HG03066 (cell line): ENCODE measurements at regions not wholly inside any gene's neighbourhood (a gene's known extent, or its start where the extent isn't known, plus 50 kb on each side); places are given as distances from the start of the nearest gene placed in this dataset.
A peak's percentile ranks its signal among the peaks of the same experiment; 100 is the strongest.

ENCODE experiments used
- ATAC-seq: cut with Tn5 transposase; IDR thresholded peaks from one replicate; pipeline ENCODE4 v1.9.1; 2021; ENCODE audit warnings: low read depth; ENCODE audit not compliant: unreplicated experiment

DNA sequence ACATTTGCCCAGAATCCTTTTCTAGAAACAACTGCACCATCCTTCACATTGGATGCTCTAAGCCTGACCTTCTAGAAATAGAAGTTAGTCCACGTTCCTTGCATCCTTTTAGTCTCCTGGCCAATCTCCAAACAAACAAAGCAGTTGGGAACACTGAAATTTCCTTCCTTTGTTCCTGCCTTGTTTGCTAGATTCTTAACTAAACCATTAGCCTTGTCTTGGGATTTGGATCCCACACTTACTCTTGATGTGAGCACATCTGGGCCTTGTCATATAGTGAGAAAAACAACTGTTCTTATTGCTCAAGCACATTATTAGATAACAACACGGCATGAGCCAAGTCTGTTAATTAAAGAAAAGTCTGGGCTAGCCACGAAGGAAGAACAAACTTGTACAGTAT is 319.3 kb upstream of the GHITM start:
- ATAC-seq, result no peak

- no peak for ATAC-seq
Observed at GRCh38 chr10:83824099-83824498, 315.2 kb upstream of the GHITM start.

DNA sequence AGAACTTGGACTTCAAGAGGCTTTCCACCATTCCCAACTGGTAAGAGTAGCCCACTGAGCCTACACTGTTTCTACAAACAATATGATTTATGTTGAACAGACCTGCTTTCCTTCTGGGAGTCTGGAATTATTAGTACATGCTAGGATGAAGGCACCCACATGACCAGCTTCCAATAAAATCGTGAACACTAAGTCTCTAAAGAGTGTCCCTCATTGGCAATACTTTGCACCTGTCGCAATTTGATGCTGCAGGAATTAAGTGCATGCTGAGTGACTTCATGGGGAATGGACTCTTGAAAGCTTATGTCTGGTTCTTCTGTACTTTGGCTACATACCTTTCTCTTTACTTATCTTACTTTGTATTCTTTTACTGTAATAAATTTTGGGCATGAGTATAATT is 305.2 kb upstream of the GHITM start:
- ATAC-seq, result no peak

GRCh38 chr10:83835945-83836745 is 303.2 kb upstream of the GHITM start:
- ATAC-seq, result no peak

GRCh38 chr10:83848677-83849076 is 290.6 kb upstream of the GHITM start:
- no peak for ATAC-seq

DNA sequence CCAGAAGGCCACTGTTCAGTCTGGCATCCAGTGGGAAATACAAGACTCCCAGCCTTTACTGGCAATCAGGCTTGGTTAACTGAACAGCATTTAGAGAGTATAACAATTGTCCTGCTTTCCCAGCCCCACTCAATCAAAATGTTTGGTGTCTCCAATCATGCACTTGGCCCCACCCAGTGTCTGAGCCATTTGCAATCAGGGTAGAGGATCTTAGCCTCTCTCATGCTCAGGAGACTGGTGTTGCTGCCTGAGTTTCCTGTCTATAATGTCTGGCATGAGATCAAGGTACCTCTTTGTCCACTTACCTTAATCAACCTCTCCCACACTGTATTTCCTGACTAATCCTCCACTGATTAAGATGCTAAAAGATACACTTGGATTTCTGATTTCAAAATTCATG is 290.2 kb upstream of the GHITM start:
- no peak for ATAC-seq

- ATAC-seq, result no peak
Observed at GRCh38 chr10:83852146-83852545, 287.2 kb upstream of the GHITM start.

DNA sequence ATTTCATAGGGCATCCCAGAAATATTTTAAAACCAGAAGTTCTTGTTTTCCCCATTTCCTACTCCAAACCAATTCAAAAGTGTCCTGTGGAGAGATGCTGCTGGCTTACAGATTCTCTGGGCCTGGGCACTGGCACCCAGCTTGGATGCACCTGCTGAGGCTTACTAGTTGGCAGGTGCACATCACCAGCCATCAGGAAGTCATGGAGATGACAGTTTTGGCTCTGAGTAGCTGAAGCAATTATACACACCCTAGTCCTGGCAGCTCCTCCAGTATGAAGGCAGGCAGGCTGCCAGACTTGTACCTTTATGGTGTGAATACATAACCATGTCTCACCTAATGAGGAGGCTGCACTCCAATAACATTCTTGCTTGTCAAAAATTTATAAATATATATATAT is 276.6 kb upstream of the GHITM start:
- no peak for ATAC-seq

DNA sequence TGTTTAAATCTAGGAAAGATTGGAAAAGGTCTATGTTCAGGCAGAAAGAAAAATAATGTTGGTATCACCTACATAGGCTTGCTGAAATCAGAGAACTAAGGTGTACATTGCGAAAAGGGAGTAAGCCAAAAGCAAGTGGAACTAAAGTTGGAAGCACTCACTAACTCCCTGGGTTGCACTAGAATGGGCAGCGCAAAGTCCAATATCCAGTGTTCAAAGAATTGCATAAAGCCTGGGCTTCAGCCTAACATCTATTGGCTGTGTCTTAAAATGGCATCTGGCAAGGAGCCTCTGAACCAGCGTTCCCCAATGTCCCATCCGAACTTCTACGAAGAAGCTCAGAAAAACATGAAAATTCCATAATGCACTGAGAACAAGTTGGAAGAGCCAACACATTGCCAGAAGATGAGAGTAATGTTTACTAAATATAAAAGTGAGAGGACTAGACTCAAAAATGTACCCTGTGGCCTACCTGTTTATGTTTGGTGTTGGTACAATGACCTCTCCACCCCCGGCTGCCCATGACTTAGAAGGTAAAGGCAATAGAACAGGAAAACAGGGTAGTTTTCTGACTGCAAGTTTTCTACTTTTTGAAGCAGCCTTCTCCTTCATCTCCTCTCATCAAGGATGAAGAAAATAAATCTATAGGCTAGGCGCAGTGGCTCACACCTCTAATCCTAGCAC is 275.9 kb upstream of the GHITM start:
- no peak for ATAC-seq

GRCh38 chr10:83869898-83870297 is 269.4 kb upstream of the GHITM start:
- ATAC-seq, result no peak

DNA sequence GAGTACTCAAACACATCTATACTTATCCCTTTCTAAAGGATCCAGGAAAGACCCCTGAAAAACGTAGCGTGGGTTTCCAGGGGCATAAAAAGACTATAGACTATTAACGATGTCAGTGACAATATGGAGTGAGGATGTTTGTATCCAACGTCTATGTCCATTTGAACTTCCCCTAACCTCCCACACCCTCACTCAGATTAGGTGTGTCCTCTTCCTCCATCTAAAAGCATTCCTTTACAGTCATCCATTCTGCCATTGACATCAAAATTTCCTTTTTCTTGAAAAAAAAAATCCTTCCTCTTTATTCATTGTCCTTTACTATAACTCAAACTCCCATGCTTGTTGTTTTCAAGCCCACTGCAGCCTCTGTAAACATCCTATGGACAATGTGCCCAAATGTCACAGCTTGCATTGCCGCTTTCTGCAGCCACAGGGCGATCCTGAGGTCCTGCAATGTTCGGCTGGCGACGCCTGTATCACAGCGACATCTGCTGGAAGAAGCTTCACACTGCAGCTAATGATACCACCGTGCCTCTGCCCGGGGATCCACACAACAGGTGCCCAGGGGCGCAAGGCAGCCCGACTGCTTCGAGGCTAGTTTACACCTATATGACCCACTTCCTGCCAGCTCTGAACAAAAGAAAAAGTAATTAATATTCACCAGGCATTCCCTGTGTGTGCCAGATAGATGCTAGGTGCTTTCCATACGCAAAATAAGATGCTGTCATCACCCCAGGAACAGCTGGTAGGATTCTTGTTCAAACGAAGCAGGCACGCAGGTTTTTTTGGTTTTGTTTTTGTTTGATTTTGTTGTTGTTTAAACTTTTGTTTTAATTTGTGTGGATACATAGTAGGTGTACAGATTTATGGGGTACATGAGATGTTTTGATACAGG is 267.9 kb upstream of the GHITM start:
- ATAC-seq, result peak; percentile 98

DNA sequence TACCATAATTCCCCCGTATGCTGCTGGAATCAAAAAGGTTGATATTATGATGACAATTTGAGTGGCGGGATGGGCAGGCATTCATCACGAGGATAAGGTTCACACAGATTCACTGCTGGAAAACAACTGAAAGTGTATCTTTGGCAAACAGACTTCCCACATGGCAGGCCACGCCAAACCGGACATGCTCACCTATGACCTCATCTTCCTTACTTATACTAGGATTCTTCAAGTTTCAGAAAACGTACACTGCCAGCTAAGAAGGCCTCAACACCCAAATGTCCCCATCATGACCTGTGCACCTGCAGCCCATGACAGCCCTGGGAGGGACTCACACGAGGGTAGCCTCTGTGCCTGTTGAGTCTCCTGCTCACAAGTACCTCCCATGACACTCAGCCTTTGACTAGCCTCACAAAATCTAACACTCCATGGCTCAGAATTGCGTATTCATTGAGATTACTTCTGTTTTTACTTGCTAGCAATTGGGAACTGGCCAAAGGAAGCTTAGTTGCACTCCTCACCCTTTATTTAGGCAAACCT is 259.0 kb upstream of the GHITM start:
- ATAC-seq, result no peak

DNA sequence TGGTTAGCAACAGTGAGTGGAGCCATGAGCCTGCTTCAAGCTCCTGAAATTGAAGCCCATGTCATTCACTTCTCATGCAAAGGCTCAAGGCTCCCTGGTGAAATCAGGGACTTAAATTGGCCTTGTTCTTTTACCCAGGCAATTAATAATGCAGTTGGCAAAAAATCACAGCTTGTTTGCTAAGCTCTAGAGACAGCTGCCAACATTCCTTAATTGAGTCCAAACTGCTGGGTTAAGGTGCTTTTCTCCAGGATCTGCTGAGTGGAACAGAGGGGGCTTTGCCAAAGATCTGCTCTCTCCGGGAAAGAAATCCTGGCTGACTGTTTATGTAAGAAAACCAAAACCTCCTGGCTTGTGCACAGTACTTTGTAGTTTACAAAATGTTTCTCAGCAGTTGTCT is 257.6 kb upstream of the GHITM start:
- ATAC-seq, result no peak

DNA sequence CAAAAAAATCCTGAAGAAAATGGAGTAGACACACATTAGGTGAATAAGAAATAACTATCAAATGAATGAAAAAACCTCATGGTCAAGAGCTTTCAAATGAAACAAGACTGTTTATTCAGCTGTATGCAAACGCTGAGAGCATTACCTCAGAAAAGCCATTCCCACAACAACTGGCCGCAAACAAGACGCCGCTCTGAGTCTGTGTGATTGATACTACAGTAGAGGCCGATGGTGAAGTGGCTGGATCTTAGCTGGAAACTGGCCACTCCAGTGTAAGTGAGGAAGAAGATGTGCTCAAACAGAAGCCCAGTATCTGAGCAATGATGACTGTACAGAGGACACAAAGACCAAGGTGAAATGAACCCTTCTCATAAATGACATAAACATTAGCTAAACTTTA is 252.4 kb upstream of the GHITM start:
- ATAC-seq, result no peak

GRCh38 chr10:83892737-83893136 is 246.6 kb upstream of the GHITM start:
- ATAC-seq, result no peak

DNA sequence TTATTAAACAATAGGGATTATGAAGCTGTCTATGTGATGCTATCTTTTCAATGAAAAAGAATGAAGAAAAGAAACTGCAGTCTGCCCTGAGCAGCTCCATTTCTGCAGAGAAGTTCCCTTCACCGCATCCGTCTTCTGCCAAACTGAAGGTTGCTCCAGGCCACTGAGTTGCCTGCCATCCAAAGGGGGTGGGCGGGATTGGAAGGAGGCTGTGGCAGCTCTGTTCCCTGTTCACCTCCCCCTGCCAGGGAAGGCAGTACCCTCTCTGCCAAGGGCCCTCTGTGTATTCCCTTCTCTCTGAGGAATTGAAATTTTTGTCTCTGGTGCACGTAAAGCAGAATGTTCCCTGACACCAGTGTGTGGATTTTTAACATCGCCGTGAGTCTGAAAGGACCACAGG is 243.1 kb upstream of the GHITM start:
- ATAC-seq, result no peak

DNA sequence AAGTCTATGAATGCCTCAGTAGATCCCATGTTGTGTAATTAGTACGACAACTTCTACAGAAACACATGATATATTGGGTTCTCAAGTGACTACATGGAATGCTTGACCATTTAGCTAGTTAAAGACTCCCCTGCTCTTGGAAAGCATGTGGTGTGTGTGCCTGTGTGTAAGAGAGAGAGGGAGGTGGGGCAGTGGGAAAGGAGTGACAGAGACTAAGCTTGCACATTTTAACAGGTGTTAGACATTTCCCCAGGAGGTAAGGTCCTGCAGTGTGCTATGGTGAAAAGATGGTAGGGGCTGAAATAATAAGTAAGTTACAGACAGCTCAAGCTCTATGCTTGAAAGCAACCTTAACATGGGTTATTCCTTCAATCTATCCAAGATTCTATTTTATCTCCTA is 241.7 kb upstream of the GHITM start:
- ATAC-seq, result no peak

DNA sequence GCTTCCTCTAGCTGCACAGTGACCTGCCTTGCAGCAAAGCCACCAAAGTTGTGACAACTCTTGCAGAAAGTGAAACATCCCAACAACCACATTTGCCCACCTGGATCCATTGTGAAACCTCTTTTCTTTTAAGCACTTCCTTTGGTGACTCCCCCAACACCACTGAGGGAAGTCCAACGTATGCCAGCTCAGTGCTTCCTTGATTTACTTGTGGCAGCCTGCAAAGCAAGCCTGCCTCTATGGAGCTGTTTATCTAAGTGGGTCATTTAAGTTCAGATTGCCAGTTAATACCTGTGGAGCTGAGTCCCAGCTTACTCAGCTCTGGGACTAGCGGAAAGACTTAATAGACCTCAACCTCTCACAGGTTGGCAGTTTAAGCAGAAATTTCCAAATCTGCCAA is 230.8 kb upstream of the GHITM start:
- no peak for ATAC-seq

- ATAC-seq, result no peak
Observed at GRCh38 chr10:83909001-83909400, 230.3 kb upstream of the GHITM start.

GRCh38 chr10:83915801-83916200 is 223.5 kb upstream of the GHITM start:
- no peak for ATAC-seq
